ENCODE measurements at regions not wholly inside any gene's neighbourhood (a gene's known extent, or its start where the extent isn't known, plus 50 kb on each side); places are given as distances from the start of the nearest gene placed in this dataset.

DNA sequence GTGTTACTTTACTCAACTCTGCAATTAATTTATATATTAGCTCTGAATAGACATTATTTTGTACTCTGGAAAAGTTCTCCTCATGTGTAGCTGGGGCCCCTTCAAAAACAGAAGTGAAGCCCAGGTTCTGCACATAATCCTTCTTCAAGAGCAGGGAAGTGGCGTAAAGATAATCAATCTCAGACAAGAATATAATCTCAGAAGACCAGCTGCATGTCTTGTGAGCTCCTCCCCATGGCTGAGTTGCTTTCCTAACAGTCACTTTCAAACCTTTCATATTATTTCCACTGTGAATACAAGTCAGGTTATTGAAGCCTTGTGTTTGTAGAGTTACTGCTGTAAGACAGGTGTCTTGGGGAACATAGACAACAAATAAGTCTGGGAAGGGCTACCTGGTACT lies 691.9 kb downstream of the RFPL4B start:
- no peak for TF ChIP-seq POLR2A (IDR thresholded peaks at IDR 0.05)
- TF ChIP-seq, protein P1, sequence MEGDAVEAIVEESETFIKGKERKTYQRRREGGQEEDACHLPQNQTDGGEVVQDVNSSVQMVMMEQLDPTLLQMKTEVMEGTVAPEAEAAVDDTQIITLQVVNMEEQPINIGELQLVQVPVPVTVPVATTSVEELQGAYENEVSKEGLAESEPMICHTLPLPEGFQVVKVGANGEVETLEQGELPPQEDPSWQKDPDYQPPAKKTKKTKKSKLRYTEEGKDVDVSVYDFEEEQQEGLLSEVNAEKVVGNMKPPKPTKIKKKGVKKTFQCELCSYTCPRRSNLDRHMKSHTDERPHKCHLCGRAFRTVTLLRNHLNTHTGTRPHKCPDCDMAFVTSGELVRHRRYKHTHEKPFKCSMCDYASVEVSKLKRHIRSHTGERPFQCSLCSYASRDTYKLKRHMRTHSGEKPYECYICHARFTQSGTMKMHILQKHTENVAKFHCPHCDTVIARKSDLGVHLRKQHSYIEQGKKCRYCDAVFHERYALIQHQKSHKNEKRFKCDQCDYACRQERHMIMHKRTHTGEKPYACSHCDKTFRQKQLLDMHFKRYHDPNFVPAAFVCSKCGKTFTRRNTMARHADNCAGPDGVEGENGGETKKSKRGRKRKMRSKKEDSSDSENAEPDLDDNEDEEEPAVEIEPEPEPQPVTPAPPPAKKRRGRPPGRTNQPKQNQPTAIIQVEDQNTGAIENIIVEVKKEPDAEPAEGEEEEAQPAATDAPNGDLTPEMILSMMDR (IDR thresholded peaks at IDR 0.05), result no peak
- DNase-seq, result no peak
- intact Hi-C loops (cut with DNase I; ENCODE audit: low total_unique reads), result no loop called here
- Histone ChIP-seq H3K27me3 (no peaks in the 10 kb centered on the region), H3K27ac (no peak overlapping the region), H3K36me3 (no peaks in the 10 kb centered on the region), H3K4me1 (no peaks in the 10 kb centered on the region), H3K9me3 (no peaks in the 10 kb centered on the region), H3K4me3 (no peak overlapping the region)

DNA sequence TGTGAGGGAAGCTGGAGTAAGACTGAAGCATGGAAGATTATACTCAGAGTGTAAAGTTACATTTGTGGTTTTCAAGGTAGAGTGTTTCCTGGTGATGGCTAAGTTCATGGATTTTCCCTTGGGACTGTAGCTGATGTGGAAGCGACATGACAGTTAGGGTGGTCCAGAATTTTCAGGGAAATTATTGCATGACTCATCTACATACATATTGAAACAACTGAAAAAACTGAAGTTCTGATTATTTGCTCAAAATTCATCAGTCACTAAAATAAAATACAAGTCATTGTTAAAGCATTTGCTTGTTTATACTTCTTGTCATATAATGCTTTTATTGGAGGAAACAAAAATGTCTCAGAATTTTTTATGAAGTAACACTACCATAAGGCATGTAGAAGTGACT lies 700.0 kb downstream of the RFPL4B start:
- no peaks in the 10 kb centered on the region for H3K36me3 ChIP-seq
- H3K4me3 ChIP-seq, result no peak overlapping the region
- no peak overlapping the region for H3K27ac ChIP-seq
- H3K27me3 ChIP-seq, result no peaks in the 10 kb centered on the region
- intact Hi-C loops (cut with DNase I; ENCODE audit: low total_unique reads), result no loop called here
- H3K9me3 ChIP-seq, result no peaks in the 10 kb centered on the region
- no peak for TF ChIP-seq POLR2A (IDR thresholded peaks at IDR 0.05)
- H3K4me1 ChIP-seq, result no peaks in the 10 kb centered on the region
- no peak for DNase-seq

DNA sequence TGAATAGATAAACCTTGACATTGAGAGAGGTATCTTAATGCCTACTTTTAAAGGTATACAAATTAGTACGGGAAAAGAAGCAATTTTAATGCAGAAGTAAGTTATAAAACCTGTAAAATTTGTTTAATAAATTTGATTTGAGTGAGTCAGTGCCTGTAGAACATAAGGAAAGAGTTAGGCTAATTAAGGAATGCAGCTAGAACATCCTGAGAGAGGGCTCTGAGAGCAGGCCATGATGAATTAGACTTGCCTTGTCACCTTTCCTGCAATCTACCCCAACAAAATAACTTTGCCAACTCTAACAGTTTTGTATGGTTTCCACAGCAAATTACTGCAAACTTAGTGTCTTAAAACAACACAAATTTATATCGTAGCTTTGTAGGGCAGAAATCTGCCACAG lies 700.8 kb downstream of the RFPL4B start:
- TF ChIP-seq POLR2A (IDR thresholded peaks at IDR 0.05), result no peak
- TF ChIP-seq, protein P1 (IDR thresholded peaks at IDR 0.05), result no peak
- no peaks in the 10 kb centered on the region for H3K27me3 ChIP-seq
- intact Hi-C loops (cut with DNase I; ENCODE audit: low total_unique reads), result no loop called here
- H3K36me3 ChIP-seq, result no peaks in the 10 kb centered on the region
- no peaks in the 10 kb centered on the region for H3K9me3 ChIP-seq
- H3K27ac ChIP-seq, result no peak overlapping the region
- no peak overlapping the region for H3K4me3 ChIP-seq
- no peaks in the 10 kb centered on the region for H3K4me1 ChIP-seq
- DNase-seq, result no peak

DNA sequence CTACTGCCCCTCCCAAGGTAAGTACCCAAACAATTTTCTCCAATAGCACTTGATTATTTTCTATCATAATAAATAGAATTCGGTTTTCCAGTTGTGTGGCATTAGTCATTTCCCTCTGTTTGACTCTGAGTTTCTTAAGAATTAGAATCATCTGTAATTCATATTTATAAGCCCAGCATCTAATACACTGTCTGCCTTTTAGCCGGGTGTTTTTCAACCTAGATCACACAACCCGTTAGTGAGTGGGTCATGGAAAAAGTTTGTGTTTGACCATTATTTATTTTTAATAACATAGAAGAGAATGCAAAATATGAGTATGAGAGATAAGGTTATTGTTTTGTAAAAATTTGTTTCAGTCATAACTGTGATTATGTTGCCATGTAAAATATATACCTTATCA lies 701.6 kb downstream of the RFPL4B start:
- TF ChIP-seq, protein P1 (IDR thresholded peaks at IDR 0.05), result no peak
- no peak for TF ChIP-seq POLR2A (IDR thresholded peaks at IDR 0.05)
- Histone ChIP-seq H3K36me3 (no peaks in the 10 kb centered on the region), H3K27ac (no peak overlapping the region), H3K4me1 (no peaks in the 10 kb centered on the region), H3K4me3 (no peak overlapping the region), H3K9me3 (no peaks in the 10 kb centered on the region), H3K27me3 (no peaks in the 10 kb centered on the region)
- no peak for DNase-seq
- intact Hi-C loops (cut with DNase I; ENCODE audit: low total_unique reads), result no loop called here

DNA sequence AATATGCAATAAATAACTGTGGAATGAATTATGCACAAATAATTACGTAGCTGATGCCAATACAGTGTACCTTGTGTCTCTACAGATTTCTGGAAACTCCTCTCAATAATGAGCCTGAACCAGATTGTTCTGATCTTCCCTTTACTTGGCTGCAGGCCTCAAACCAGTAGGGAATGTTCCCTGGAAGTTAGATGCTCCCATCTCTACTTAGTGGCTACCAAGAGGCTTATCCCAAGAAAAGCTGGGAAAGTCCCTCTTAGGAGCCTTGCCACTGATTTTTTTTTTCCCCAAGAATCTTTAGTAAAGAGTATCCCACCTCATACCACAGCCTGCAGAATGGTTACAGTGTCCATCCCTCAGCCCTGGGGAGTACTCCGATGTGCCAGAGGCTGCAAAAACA lies 702.1 kb downstream of the RFPL4B start:
- Histone ChIP-seq H3K36me3 (no peaks in the 10 kb centered on the region), H3K4me3 (no peak overlapping the region), H3K27me3 (no peaks in the 10 kb centered on the region), H3K27ac (no peak overlapping the region), H3K9me3 (no peaks in the 10 kb centered on the region), H3K4me1 (no peaks in the 10 kb centered on the region)
- intact Hi-C loops (cut with DNase I; ENCODE audit: low total_unique reads), result no loop called here
- TF ChIP-seq, protein P1 (IDR thresholded peaks at IDR 0.05), result no peak
- no peak for TF ChIP-seq POLR2A (IDR thresholded peaks at IDR 0.05)
- no peak for DNase-seq
